WTC11 (cell line): ENCODE measurements at regions not wholly inside any gene's neighbourhood (a gene's known extent, or its start where the extent isn't known, plus 50 kb on each side); places are given as distances from the start of the nearest gene placed in this dataset.

Experiments
- ATAC-seq: fragments of 200-7000 bp; cut with Tn5 transposase; 2 replicates; pipeline ENCODE4 v1.10.0; 2021; ENCODE audit warnings: mild to moderate bottlenecking, moderate library complexity
- CTCF ChIA-PET: fragments of 300-600 bp; sonication (Branson Sonifier 250); formaldehyde crosslinking; loops from one replicate; lab custom pipeline; 2021; ENCODE audit warnings: antibody characterized with exemption; lab: Charles Lee
- POLR2A ChIA-PET: fragments of 350-600 bp; sonication (Branson Sonifier 250); formaldehyde crosslinking; loops from one replicate; lab custom pipeline; 2021; ENCODE audit warnings: antibody characterized with exemption; lab: Charles Lee
- DNase-seq: peaks from one replicate; pipeline ENCODE4 v3.0.0; 2021; ENCODE audit warnings: low spot score
- H3K27ac Mint-ChIP-seq: 2 replicates; pipeline ENCODE4 v1.8.0; 2021; ENCODE audit warnings: mixed read lengths
- H3K27me3 Mint-ChIP-seq: 2 replicates; pipeline ENCODE4 v1.8.0; 2021; ENCODE audit warnings: low read depth, mild to moderate bottlenecking, moderate library complexity, mixed read lengths
- H3K36me3 Mint-ChIP-seq: 2 replicates; pipeline ENCODE4 v1.8.0; 2021; ENCODE audit warnings: mixed read lengths
- H3K4me1 Mint-ChIP-seq: 2 replicates; pipeline ENCODE4 v1.8.0; 2022; ENCODE audit warnings: mixed read lengths
- H3K4me3 Mint-ChIP-seq: 2 replicates; pipeline ENCODE4 v1.8.0; 2021; ENCODE audit warnings: mild to moderate bottlenecking, moderate library complexity, mixed read lengths
- H3K9me3 Mint-ChIP-seq: 2 replicates; pipeline ENCODE4 v1.8.0; 2021; ENCODE audit warnings: mixed read lengths
- AR ChIP-seq: fragments of 250-450 bp; sonication (Bioruptor Pico); IDR thresholded peaks from 2 replicates; pipeline ENCODE4 v1.9.0; 2021; ENCODE audit warnings: mild to moderate bottlenecking
- ATF1 ChIP-seq: sonication (generic); formaldehyde crosslinking; IDR thresholded peaks from 2 replicates; pipeline ENCODE4 v1.8.1; 2023; ENCODE audit warnings: mild to moderate bottlenecking, moderate library complexity, missing genetic modification reagents
- ATF2 ChIP-seq: sonication (generic); formaldehyde crosslinking; IDR thresholded peaks from 2 replicates; pipeline ENCODE4 v1.8.1; 2022; ENCODE audit warnings: low read depth, missing genetic modification reagents, borderline replicate concordance
- CREB1 ChIP-seq: sonication (generic); formaldehyde crosslinking; IDR thresholded peaks from 2 replicates; pipeline ENCODE4 v1.8.0; 2023; ENCODE audit warnings: mild to moderate bottlenecking, missing genetic modification reagents
- CREM ChIP-seq: sonication (generic); formaldehyde crosslinking; IDR thresholded peaks from 2 replicates; pipeline ENCODE4 v1.8.1; 2022; ENCODE audit warnings: mild to moderate bottlenecking, missing genetic modification reagents, moderate library complexity
- E2F4 ChIP-seq: sonication (generic); formaldehyde crosslinking; IDR thresholded peaks from 2 replicates; pipeline ENCODE4 v1.8.1; 2022; ENCODE audit warnings: low read depth, mild to moderate bottlenecking, moderate library complexity, missing genetic modification reagents, borderline replicate concordance
- ERG ChIP-seq: fragments of 250-450 bp; sonication (Bioruptor Pico); IDR thresholded peaks from 2 replicates; pipeline ENCODE4 v1.8.0; 2021; ENCODE audit warnings: mild to moderate bottlenecking
- ETV6 ChIP-seq: sonication (generic); formaldehyde crosslinking; IDR thresholded peaks from 2 replicates; pipeline ENCODE4 v1.8.1; 2022; ENCODE audit warnings: mild to moderate bottlenecking, missing genetic modification reagents
- FOXJ3 ChIP-seq: sonication (generic); formaldehyde crosslinking; IDR thresholded peaks from 2 replicates; pipeline ENCODE4 v1.9.0; 2021; ENCODE audit warnings: missing genetic modification reagents, mild to moderate bottlenecking, borderline replicate concordance
- KAT7 ChIP-seq: sonication (generic); formaldehyde crosslinking; IDR thresholded peaks from 2 replicates; pipeline ENCODE4 v1.8.1; 2023; ENCODE audit warnings: missing genetic modification reagents, mild to moderate bottlenecking, borderline replicate concordance
- MAX ChIP-seq: sonication (generic); formaldehyde crosslinking; IDR thresholded peaks from 2 replicates; pipeline ENCODE4 v1.8.0; 2022; ENCODE audit warnings: mild to moderate bottlenecking, missing genetic modification reagents
- MXD4 ChIP-seq: fragments of 250-450 bp; sonication (Bioruptor Pico); IDR thresholded peaks from 2 replicates; pipeline ENCODE4 v1.8.0; 2021; ENCODE audit warnings: mild to moderate bottlenecking, moderate library complexity, borderline replicate concordance
- NFATC4 ChIP-seq: fragments of 250-450 bp; sonication (Bioruptor Pico); IDR thresholded peaks from 2 replicates; pipeline ENCODE4 v1.9.0; 2021; ENCODE audit warnings: mild to moderate bottlenecking
- NR1H2 ChIP-seq: sonication (generic); formaldehyde crosslinking; IDR thresholded peaks from 2 replicates; pipeline ENCODE4 v1.9.0; 2021; ENCODE audit warnings: mild to moderate bottlenecking, moderate library complexity, missing genetic modification reagents
- NR3C1 ChIP-seq: sonication (generic); formaldehyde crosslinking; conservative IDR thresholded peaks from 2 replicates; pipeline ENCODE4 v1.8.1; 2023; ENCODE audit warnings: low read depth, mild to moderate bottlenecking, missing genetic modification reagents
- RORB ChIP-seq: fragments of 250-450 bp; sonication (Bioruptor Pico); IDR thresholded peaks from 2 replicates; pipeline ENCODE4 v1.9.0; 2021; ENCODE audit warnings: mild to moderate bottlenecking
- SMAD3 ChIP-seq: sonication (generic); formaldehyde crosslinking; IDR thresholded peaks from 2 replicates; pipeline ENCODE4 v1.8.0; 2022; ENCODE audit warnings: missing genetic modification reagents, mild to moderate bottlenecking, borderline replicate concordance
- SMAD4 ChIP-seq: sonication (generic); formaldehyde crosslinking; IDR thresholded peaks from 2 replicates; pipeline ENCODE4 v1.8.0; 2022; ENCODE audit warnings: mild to moderate bottlenecking, missing genetic modification reagents
- USF1 ChIP-seq: sonication (generic); formaldehyde crosslinking; IDR thresholded peaks from 2 replicates; pipeline ENCODE4 v1.8.0; 2022; ENCODE audit warnings: mild to moderate bottlenecking, missing genetic modification reagents
- ZBTB43 ChIP-seq: sonication (generic); formaldehyde crosslinking; IDR thresholded peaks from 2 replicates; pipeline ENCODE4 v1.8.1; 2023; ENCODE audit warnings: mild to moderate bottlenecking, missing genetic modification reagents
- ZNF281 ChIP-seq: sonication (generic); formaldehyde crosslinking; IDR thresholded peaks from 2 replicates; pipeline ENCODE4 v1.8.0; 2023; ENCODE audit warnings: mild to moderate bottlenecking, missing genetic modification reagents
- ZNF512 ChIP-seq: sonication (generic); formaldehyde crosslinking; IDR thresholded peaks from 2 replicates; pipeline ENCODE4 v1.8.1; 2022; ENCODE audit warnings: missing genetic modification reagents, borderline replicate concordance

GRCh38 chr10:126770809-126771208, 100.3 kb upstream of the C10orf90 start (continued):
- no peak for TF ChIP-seq RORB
- no peak for TF ChIP-seq CREB1 (CRISPR knock-in tag)
- no peak for TF ChIP-seq FOXJ3
- TF ChIP-seq NR1H2 (CRISPR knock-in tag), result no peak
- TF ChIP-seq ZNF512 (CRISPR knock-in tag), result no peak
- no peak for TF ChIP-seq ERG (CRISPR knock-in tag)
- no peak for TF ChIP-seq KAT7 (CRISPR knock-in tag)

GRCh38 chr10:126776168-126776567, 105.7 kb upstream of the C10orf90 start:
- Mint-ChIP-seq H3K27ac (no peak overlapping the region), H3K27me3 (no peaks in the 10 kb centered on the region), H3K36me3 (no peaks in the 10 kb centered on the region), H3K4me3 (no peak overlapping the region), H3K9me3 (peaks cover 4% of the 10 kb centered on the region; the same call in 1 of the 2 replicates), H3K4me1 (no peaks in the 10 kb centered on the region)
- CTCF ChIA-PET, result no interaction called here
- POLR2A ChIA-PET, result interaction anchor here (0.5 kb wide), 1 partner anchor 338 kb away, joined by 3 read pairs; no protein-coding TSS in a partner anchor
- ATAC-seq (no peak), DNase-seq (no peak)
- TF ChIP-seq ATF1 (CRISPR knock-in tag) (no peak), AR (CRISPR knock-in tag) (no peak), RORB (no peak), NFATC4 (no peak), MAX (CRISPR knock-in tag) (no peak), E2F4 (CRISPR knock-in tag) (no peak), NR1H2 (CRISPR knock-in tag) (no peak), ATF2 (no peak), ZBTB43 (no peak), SMAD4 (CRISPR knock-in tag) (no peak), SMAD3 (CRISPR knock-in tag) (no peak), ETV6 (no peak), NR3C1 (CRISPR knock-in tag) (no peak), USF1 (CRISPR knock-in tag) (no peak), ZNF281 (CRISPR knock-in tag) (no peak), CREM (CRISPR knock-in tag) (no peak), MXD4 (CRISPR knock-in tag) (no peak)
